ENCODE measurements at regions not wholly inside any gene's neighbourhood (a gene's known extent, or its start where the extent isn't known, plus 50 kb on each side); places are given as distances from the start of the nearest gene placed in this dataset.

DNA sequence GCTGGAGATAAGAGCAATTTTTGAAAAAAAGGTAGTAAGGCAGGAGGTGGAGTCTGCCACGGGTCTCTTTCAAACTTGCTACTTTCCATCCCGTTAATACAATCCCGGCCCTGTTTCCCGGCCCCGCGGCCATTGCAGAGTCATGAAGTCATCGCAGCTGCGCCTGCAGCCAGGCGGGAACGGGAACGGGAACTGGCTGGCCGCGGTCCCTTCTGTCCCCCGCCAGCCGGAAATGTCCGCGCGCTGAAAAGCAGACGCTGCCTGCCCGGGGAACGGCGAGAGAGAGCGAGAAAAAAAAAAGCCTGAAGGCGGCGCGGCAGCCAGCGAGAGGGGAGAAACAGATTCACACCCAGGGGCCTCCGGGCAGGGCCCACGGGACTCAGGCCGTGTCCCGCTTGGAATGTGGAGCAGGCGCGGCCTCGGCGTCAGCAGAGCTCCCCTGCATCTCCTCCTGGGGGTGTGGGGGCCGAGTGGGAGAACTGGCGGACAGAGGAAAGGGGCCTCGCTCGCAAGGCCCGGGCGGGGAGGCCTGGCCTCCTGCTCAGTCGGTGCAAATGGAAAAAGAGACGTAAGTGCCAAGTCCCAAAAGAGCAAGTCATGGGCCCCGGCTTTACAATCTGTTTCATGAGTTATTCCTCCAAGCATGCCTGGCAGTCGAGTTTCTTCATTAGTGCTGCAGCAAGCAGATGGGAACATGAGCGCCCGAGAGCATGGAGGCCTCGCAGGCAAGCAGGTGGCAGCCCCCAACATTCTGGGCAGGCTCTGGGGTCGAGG lies 201.2 kb upstream of the GAS1 start:
- intact Hi-C loops (cut with micrococcal nuclease), result no loop called here
- Histone ChIP-seq H2AFZ (ENCODE audit: low read length) (0 out of 2 replicates have a peak overlapping the region, but pooled peaks have one; percentile 13), H4K20me1 (ENCODE audit: low read length) (no peaks in the 10 kb centered on the region), H3F3A (ENCODE audit: low read length, unreplicated experiment) (no peaks in the 10 kb centered on the region), H3K4me2 (ENCODE audit: low read length) (peak overlapping the region; percentile 22; the same call in 1 of the 2 replicates), H3K79me2 (ENCODE audit: low read length) (no peaks in the 10 kb centered on the region), H3K4me3 (ENCODE audit: low read length) (no peak overlapping the region), H3K36me3 (ENCODE audit: low read depth, low read length) (no peaks in the 10 kb centered on the region), H3K27me3 (ENCODE audit: low read length) (peaks cover 9% of the 10 kb centered on the region; the same call in 1 of the 2 replicates), H3K9ac (ENCODE audit: low read length) (no peak overlapping the region), H3K9me3 (ENCODE audit: low read length) (no peaks in the 10 kb centered on the region), H3K9me2 (replicated peaks; ENCODE audit: low read length) (no peaks in the 10 kb centered on the region), H3K27ac (ENCODE audit: low read length) (no peak overlapping the region), H3K4me1 (ENCODE audit: insufficient read depth, low read length) (no peaks in the 10 kb centered on the region)
- POLR2A ChIA-PET (ENCODE audit: unreplicated experiment), result no interaction called here
- CTCF ChIA-PET, result no interaction called here
- ATAC-seq (no peak), DNase-seq (no peak)
- no peak for TF ChIP-seq EZH2 (IDR thresholded peaks at IDR 0.05; ENCODE audit: low read length, unreplicated experiment)
- TF ChIP-seq CTCF (conservative IDR thresholded peaks at IDR 0.05; ENCODE audit: low read depth, low read length), result no peak
- TF ChIP-seq EZH2phosphoT487 (IDR thresholded peaks at IDR 0.05; ENCODE audit: borderline replicate concordance, low read length), result no peak
- BruUV-seq (replicated peaks), result no TSS peak

DNA sequence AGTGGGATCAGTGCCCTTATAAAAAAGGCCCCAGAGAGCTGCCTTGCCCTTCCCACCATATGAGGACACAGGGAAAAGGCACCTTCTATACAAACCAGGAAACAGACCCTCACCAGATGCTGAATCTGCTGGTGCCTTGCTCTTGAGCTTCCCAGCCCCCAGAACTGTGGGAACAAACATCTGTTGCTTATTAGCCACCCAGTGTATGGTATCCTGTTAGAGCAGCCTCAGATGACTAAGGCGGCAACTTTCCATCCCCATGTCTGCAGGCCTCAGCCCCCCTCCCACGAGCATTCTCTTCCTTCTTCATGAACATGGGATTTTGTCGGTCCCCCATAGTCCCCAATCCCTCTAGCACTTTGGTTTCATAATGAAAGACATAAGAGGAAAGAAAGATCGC lies 202.5 kb upstream of the GAS1 start:
- H3K27ac ChIP-seq (ENCODE audit: low read length), result no peak overlapping the region
- no peaks in the 10 kb centered on the region for H3K36me3 ChIP-seq (ENCODE audit: low read depth, low read length)
- H3F3A ChIP-seq (ENCODE audit: low read length, unreplicated experiment), result no peaks in the 10 kb centered on the region
- H2AFZ ChIP-seq (ENCODE audit: low read length), result no peak overlapping the region
- no peak for DNase-seq
- POLR2A ChIA-PET (ENCODE audit: unreplicated experiment), result no interaction called here
- H3K4me3 ChIP-seq (ENCODE audit: low read length), result no peak overlapping the region
- intact Hi-C loops (cut with micrococcal nuclease), result no loop called here
- H3K9ac ChIP-seq (ENCODE audit: low read length), result no peak overlapping the region
- H3K9me3 ChIP-seq (ENCODE audit: low read length), result no peaks in the 10 kb centered on the region
- no peaks in the 10 kb centered on the region for H3K4me1 ChIP-seq (ENCODE audit: insufficient read depth, low read length)
- CTCF ChIA-PET, result no interaction called here
- no peak for TF ChIP-seq EZH2 (IDR thresholded peaks at IDR 0.05; ENCODE audit: low read length, unreplicated experiment)
- no peak for TF ChIP-seq EZH2phosphoT487 (IDR thresholded peaks at IDR 0.05; ENCODE audit: borderline replicate concordance, low read length)
- no peak for TF ChIP-seq CTCF (conservative IDR thresholded peaks at IDR 0.05; ENCODE audit: low read depth, low read length)
- H3K79me2 ChIP-seq (ENCODE audit: low read length), result no peaks in the 10 kb centered on the region
- H3K27me3 ChIP-seq (ENCODE audit: low read length), result peaks cover 9% of the 10 kb centered on the region; the same call in 1 of the 2 replicates
- H3K9me2 ChIP-seq (replicated peaks; ENCODE audit: low read length), result no peaks in the 10 kb centered on the region
- ATAC-seq, result no peak
- BruUV-seq (replicated peaks), result no TSS peak
- no peak overlapping the region for H3K4me2 ChIP-seq (ENCODE audit: low read length)
- H4K20me1 ChIP-seq (ENCODE audit: low read length), result no peaks in the 10 kb centered on the region

DNA sequence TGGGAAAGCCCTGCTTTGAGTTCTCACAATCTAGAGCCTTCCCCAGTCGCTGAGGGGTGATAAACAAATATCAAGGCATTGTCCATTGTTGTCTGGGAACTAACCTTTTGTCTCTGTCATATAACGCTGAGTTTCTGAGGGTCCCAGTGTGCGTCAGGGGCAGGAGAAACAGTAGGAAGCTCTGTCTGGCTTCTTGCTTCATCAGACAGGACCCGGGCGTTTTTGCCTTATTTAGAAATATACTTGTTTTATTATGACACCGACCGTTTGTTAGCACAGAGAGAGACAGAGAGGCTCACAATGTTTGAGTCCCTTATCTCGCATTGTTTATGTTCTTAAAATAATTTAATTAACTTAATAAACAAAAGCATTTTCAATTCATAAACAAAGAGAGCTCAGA lies 204.9 kb upstream of the GAS1 start:
- Histone ChIP-seq H3K79me2 (ENCODE audit: low read length) (no peaks in the 10 kb centered on the region), H3K4me3 (ENCODE audit: low read length) (no peak overlapping the region), H3K36me3 (ENCODE audit: low read depth, low read length) (no peaks in the 10 kb centered on the region), H3K9me2 (replicated peaks; ENCODE audit: low read length) (no peaks in the 10 kb centered on the region), H2AFZ (ENCODE audit: low read length) (no peak overlapping the region), H3K27me3 (ENCODE audit: low read length) (peaks cover 9% of the 10 kb centered on the region; the same call in 1 of the 2 replicates), H3K27ac (ENCODE audit: low read length) (no peak overlapping the region), H3K9me3 (ENCODE audit: low read length) (no peaks in the 10 kb centered on the region), H3K4me1 (ENCODE audit: insufficient read depth, low read length) (no peaks in the 10 kb centered on the region), H3K9ac (ENCODE audit: low read length) (no peak overlapping the region), H4K20me1 (ENCODE audit: low read length) (no peaks in the 10 kb centered on the region), H3K4me2 (ENCODE audit: low read length) (no peak overlapping the region), H3F3A (ENCODE audit: low read length, unreplicated experiment) (no peaks in the 10 kb centered on the region)
- POLR2A ChIA-PET (ENCODE audit: unreplicated experiment), result no interaction called here
- TF ChIP-seq EZH2phosphoT487 (IDR thresholded peaks at IDR 0.05; ENCODE audit: borderline replicate concordance, low read length), result no peak
- TF ChIP-seq EZH2 (IDR thresholded peaks at IDR 0.05; ENCODE audit: low read length, unreplicated experiment), result no peak
- no peak for TF ChIP-seq CTCF (conservative IDR thresholded peaks at IDR 0.05; ENCODE audit: low read depth, low read length)
- no peak for DNase-seq
- CTCF ChIA-PET, result no interaction called here
- intact Hi-C loops (cut with micrococcal nuclease), result no loop called here
- no peak for ATAC-seq
- no TSS peak for BruUV-seq (replicated peaks)

Data from PC-3 (cell line).